GM03348 (cell line): ENCODE measurements at regions not wholly inside any gene's neighbourhood (a gene's known extent, or its start where the extent isn't known, plus 50 kb on each side); places are given as distances from the start of the nearest gene placed in this dataset.
"Not testable (repeated sequence)": the region's sequence is repeated elsewhere in the genome, so short reads cannot be mapped to it uniquely, and the experiment has no call there.

ENCODE experiments used
- DNase-seq: peaks from one replicate; pipeline ENCODE4 v3.0.0; 2012; ENCODE audit warnings: low spot score

- no peak for DNase-seq
Measured at GRCh38 chr20:48405909-48406308, 421.9 kb downstream of the PREX1 start.

GRCh38 chr20:48404598-48404997 is 423.2 kb downstream of the PREX1 start:
- DNase-seq = no peak

- DNase-seq = no peak
Measured at GRCh38 chr20:48403167-48403761, 424.5 kb downstream of the PREX1 start.

GRCh38 chr20:48401359-48401758 is 426.4 kb downstream of the PREX1 start:
- no peak for DNase-seq

DNA sequence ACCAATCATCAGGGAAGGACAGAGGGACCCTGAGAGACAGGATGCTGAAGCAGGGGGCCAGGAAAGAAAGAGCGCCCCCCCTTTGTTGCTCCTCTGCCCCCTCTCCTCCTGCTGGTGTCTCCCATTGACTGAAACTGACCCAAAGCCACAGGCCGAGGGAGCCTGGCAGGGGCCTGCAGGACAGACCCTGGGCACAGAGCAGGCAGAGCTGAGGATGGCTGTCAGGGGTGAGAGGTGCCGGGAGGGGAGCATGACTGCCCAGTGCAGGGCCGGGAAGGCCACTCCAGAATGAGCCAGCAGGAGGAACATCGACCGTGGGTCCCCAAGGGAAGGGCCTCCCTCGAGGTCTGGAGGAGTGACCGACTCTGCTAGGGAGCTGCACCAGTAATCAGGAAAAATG is 427.8 kb downstream of the PREX1 start:
- no peak for DNase-seq

- DNase-seq = no peak
Measured at GRCh38 chr20:48398506-48399449, 429.0 kb downstream of the PREX1 start.

DNA sequence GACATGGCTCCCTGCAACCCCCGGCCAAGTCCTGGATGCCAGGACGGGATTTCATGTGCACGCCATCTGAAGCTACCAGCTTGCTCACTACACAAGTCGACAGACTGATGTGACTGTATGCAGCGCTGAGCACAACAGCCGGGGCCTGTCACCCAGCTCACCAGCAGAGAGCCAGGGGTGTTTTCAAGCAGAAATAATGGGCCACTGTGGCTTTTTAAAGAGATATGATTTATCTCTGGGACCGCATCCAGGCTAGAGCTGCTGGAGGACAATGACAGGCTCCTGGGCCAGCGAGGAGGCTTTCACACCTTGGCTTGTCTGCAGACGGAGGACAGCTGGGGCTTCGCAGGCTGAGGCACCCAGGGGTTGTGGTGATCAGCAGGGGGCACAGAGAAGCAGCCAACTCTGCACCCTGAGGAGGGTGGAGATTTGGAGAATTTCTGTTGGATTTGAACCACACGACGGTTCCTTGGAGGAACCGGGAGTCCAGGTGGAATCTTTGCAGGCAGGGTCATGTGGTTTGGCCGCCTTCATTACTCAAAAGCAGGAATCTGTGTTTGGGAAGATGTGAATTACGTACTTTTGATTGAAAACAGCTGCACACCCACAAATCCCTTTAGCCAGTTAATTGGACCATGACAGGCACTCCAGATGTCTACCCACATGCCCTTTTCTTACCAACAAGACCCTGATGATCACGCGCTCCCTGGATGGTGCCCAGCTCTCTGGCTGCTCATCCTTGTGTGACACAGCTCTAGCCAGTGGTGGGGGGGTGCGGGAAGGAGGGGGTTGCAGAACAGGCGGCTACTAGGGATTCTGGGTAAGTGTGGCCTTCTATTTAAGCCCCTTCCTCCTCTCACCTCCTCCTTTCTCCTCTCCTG is 430.6 kb downstream of the PREX1 start:
- DNase-seq = not testable (repeated sequence)

DNA sequence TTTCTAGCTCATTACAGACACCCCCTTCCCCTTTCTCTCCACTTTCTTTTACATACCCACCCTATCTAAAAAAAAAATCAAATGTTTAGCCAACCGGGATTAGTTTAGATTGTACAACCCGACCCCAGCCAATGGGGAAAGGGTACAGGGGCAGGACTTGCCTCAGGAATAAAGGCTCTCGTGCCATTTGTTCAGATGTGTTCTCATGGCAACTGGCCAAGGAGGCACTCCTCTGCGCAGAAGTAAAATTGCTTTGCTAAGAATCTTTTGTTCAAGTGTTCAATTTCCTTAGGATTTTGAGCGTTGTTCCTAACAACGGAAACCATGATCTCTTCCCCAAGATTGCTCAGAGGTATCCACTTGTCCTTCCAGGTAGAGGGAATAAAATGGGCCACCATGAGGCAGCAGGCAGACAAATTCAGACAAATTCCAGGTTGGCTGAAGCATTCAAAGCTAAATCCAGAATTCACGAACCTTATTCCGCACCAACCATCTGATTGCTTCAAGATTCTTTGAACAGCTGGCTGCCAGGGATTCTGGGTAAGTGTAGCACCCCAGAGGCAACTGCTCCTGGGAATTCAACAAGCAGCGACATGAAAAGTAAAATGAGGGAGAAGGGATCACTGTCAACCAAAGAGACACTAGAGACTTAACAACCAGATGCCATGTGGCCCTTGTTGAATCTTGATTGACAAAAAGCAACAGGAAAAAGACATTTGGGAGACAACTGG is 431.8 kb downstream of the PREX1 start:
- no peak for DNase-seq

DNA sequence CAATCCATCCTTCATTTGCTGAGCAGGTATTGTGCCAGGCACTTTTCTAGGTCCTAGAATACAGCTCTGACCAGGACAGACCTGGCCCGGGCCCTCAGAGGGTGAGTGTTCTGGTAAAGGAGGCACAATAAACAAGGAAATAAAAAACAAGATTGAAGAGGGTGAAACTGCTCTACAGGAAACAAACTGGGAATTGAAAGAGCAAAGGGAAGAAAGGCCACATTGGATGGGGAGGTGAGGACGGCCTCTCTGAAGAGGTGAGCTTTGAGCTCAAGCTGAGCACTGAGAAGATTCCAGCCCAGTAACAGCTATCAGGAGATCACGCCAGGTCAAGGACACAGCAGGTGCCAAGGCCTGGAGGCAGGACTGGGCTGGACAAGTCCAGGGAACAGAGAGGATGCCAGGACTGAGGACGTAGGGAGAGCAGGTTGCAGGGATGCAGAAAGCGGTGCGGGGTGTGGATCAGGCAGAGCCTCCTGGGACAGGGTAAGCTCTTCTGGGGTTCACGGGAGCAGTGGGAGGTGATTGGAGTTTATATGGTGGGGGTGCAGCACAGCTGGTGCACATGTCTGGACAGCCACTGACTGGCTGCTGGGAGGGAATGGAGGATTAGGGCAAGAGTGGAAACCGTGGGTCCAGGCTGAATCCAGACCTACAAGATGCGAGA is 433.3 kb downstream of the PREX1 start:
- DNase-seq = no peak

GRCh38 chr20:48393737-48394314 is 434.0 kb downstream of the PREX1 start:
- no peak for DNase-seq

DNA sequence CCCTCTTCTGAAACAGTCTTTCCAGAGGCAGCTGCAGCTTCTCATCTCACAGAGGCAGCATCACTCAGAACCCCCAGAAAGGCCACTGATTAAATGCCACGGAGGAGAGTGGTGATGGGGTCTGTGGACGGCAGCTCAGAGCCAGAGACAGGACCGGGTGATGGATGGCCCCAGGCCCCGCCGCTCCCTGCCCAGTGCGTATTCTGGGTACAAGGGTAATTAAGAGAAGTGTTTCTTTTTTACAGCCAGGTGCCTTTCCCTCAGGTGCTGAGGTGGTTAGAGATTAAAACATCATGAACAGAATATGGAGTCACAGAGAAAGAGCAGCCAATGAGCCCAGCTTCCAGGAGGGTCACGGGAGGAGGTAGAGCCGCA is 434.5 kb downstream of the PREX1 start:
- DNase-seq = no peak

- no peak for DNase-seq
Measured at GRCh38 chr20:48392407-48393310, 435.1 kb downstream of the PREX1 start.

GRCh38 chr20:48390981-48391380 is 436.8 kb downstream of the PREX1 start:
- no peak for DNase-seq

- no peak for DNase-seq
Measured at GRCh38 chr20:48387675-48388074, 440.1 kb downstream of the PREX1 start.

DNA sequence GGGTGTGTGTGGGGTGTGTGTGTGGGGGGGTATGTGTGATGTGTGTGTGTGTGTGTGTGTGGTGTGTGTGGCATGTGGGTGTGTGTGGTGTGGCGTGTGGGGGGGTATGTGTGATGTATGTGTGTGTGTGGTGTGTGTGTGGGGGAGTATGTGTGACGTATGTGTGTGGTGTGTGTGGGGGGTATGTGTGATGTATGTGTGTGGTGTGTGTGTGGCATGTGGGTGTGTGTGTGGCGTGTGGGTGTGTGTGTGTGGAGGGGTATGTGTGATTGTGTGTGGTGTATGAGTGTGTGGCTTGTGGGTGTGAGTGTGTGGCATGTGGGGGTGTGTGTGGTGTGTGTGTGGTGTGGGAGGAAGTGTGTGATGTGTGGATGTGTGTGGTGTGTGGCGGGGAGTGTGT is 442.3 kb downstream of the PREX1 start:
- DNase-seq = no peak

DNA sequence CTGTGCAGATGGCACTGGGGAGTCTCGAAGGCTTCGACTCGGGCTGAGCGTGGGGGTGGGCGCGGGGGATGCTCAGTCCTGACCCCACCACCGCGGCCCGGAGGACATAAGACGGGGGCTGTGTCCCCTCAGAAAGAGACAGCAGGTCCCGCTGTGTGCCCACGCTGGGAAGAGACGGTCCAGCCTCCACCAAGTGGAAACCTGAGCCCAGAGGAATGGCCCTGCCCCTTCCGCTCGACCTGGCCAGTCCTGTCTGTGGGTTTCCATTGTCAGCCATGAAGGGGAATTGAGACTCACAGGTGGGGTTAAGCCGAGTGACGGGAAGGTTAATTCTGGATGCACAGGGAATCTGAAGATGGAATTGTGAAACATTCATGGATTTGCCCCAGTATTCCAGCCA is 442.7 kb downstream of the PREX1 start:
- no peak for DNase-seq

DNA sequence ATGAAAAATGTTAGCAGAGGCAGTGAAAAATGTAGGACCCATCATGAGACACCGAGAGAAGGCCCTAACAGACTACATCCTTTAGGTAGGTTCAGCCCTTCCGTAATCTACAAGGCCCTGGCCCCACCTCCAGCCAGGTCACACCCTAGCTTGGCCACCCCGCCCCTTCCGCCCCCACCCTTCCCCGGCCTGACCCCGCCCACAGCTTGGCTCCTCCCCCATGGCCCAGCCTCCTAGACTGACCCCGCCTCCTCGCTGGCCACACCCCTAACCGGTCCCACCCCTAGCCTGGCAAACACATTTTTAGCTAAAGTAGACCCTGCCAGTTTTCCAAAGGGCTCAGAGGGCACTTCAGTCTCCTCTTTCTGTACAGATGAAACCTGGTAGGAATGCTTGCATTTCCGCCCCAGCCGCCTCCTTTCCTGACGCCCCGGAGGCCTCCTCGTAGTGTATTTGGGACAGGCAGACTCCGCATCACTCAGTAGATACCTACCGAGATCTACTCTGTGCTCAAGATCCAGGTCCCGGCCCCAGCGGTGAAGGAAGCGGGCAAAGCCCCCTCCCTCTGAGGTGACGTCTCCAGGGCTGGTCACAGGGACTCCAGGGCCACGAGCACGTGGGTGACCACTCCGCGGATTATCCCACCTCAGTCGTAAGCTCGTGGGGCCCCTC is 443.5 kb downstream of the PREX1 start:
- DNase-seq = no peak

DNA sequence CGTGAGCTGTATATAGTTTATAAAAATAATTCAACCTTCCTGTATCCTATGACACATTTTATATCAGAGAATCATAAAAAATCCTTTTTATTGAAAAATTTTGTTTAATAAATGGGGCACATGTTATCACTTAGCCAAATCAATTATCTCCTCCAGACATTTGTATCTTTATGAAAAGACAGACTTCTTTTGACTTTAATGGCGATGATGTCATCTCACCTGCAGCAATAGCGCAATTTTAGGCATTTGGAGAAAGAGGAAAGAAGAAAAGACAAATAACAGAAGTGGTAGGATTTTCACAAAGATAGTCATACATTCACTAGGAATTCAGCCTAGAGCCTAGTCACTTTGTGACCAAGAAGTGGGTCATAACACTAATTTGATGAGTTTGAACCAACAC is 444.5 kb downstream of the PREX1 start:
- no peak for DNase-seq

DNA sequence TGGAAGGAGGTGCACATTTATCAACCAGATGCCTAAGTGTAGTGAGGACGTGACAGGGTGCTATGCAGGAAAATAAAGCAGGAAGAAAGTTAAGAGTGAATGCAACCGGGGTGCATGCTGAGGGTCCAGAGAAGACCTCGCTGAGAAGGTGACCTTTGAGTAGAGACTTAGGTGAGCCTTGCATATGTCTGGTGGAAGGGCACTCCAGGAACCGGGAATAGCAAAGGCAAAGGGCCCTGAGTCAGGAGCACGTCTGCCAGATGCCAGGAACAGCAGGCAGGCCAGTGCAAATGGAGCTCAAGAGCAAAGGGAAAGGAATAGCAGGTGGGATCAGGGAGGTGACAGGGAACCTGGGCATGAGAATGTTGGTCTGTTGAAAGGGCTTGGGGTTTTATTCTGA is 445.5 kb downstream of the PREX1 start:
- no peak for DNase-seq
